Mammary epithelial cell (primary cell): ENCODE measurements at regions not wholly inside any gene's neighbourhood (a gene's known extent, or its start where the extent isn't known, plus 50 kb on each side); places are given as distances from the start of the nearest gene placed in this dataset.

Experiments
- EZH2 ChIP-seq: IDR thresholded peaks from 2 replicates; pipeline ENCODE4 v1.6.1; 2012; ENCODE audit warnings: low read length, inconsistent platforms, borderline replicate concordance
- TF ChIP-seq, protein P1 (sequence below), 2 donors: IDR thresholded peaks in 1 of 2; conservative IDR thresholded peaks in 1 of 2; 2 replicates each; pipeline ENCODE4 v1.5.1; 2011 to 2012; ENCODE audit warnings: inconsistent platforms in 2 of 2, low read length in 2 of 2, mild to moderate bottlenecking in 2 of 2, control low read depth in 1 of 2, low read depth in 1 of 2; ENCODE audit not compliant: insufficient read depth in 1 of 2; ENCODE audit errors: extremely low read depth in 1 of 2

DNA sequence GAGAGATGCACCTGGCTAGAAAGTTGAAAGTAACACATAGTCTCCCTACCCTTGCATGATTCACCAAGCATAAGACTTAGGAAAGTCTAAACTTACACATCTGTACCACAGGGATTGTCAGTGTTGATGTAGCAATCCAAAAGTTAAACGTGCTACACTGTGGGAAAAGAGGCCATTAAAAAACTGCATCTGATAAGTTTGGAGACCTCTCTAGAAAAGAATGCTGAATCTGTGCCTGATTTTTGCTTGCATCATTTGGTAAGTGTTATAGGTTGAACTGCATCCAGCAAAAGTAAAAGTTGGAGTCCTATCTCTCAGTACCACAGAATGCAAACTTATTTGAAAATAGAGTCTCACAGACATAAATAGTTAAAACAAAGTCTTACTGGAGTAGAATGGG, 126.6 kb downstream of the SLC6A15 start:
- TF ChIP-seq, protein P1, sequence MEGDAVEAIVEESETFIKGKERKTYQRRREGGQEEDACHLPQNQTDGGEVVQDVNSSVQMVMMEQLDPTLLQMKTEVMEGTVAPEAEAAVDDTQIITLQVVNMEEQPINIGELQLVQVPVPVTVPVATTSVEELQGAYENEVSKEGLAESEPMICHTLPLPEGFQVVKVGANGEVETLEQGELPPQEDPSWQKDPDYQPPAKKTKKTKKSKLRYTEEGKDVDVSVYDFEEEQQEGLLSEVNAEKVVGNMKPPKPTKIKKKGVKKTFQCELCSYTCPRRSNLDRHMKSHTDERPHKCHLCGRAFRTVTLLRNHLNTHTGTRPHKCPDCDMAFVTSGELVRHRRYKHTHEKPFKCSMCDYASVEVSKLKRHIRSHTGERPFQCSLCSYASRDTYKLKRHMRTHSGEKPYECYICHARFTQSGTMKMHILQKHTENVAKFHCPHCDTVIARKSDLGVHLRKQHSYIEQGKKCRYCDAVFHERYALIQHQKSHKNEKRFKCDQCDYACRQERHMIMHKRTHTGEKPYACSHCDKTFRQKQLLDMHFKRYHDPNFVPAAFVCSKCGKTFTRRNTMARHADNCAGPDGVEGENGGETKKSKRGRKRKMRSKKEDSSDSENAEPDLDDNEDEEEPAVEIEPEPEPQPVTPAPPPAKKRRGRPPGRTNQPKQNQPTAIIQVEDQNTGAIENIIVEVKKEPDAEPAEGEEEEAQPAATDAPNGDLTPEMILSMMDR (conservative IDR thresholded peaks at IDR 0.05 in 1 of 2, IDR thresholded peaks at IDR 0.05 in 1 of 2; ENCODE audit: extremely low read depth in 1 of 2, insufficient read depth in 1 of 2, low read depth in 1 of 2, low read length in 2 of 2), result no peak
- TF ChIP-seq EZH2, result no peak
